ENCODE measurements at regions not wholly inside any gene's neighbourhood (a gene's known extent, or its start where the extent isn't known, plus 50 kb on each side); places are given as distances from the start of the nearest gene placed in this dataset.

DNA sequence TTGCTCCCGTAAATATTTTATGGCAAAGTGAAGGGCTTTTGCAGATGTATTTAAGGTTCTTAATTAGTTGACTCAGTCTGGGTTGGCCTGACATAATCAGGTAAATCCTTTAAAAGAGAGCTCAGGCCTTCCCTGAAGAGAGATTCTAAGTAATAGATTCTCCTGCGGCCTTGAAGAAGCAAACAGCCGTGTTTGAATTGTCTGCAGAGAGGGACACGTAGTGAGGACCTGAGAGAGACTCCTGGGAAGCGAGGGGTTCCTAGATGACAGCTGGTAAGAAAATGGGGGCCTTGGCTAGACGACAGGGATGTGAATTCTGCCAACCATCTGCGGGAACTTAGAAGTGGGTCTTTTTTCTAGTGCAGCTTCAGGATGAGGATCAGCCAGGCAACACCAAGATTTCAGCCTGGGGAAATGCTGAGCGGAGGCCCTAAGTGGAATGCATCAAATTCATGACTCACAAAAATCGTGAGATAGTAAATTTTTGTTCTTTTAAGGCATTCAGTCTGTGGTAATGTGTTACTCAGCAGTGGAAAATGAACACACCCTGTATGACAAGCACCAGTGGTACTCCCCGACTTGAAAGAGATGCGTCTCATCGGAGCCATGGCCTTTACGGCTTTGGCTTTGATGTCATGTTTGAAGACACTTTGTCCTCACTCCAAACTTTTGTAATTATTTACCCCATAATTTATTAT, 62.1 kb upstream of the SMIM21 start:
- no peaks in the 10 kb centered on the region for H3K9me3 ChIP-seq
- no peaks in the 10 kb centered on the region for H3K4me1 ChIP-seq
- no peak overlapping the region for H3K9ac ChIP-seq (ENCODE audit: low read depth in 2 of 2, low read length in 2 of 2)
- DNase-seq: no peak
- H3K27ac ChIP-seq: no peak overlapping the region
- no peak overlapping the region for H3K4me3 ChIP-seq
- intact Hi-C loops (cut with DNase I): loop anchor here (10.0 kb wide), 1 partner anchor 325 kb away; no protein-coding TSS in a partner anchor
- TF ChIP-seq, protein P1, sequence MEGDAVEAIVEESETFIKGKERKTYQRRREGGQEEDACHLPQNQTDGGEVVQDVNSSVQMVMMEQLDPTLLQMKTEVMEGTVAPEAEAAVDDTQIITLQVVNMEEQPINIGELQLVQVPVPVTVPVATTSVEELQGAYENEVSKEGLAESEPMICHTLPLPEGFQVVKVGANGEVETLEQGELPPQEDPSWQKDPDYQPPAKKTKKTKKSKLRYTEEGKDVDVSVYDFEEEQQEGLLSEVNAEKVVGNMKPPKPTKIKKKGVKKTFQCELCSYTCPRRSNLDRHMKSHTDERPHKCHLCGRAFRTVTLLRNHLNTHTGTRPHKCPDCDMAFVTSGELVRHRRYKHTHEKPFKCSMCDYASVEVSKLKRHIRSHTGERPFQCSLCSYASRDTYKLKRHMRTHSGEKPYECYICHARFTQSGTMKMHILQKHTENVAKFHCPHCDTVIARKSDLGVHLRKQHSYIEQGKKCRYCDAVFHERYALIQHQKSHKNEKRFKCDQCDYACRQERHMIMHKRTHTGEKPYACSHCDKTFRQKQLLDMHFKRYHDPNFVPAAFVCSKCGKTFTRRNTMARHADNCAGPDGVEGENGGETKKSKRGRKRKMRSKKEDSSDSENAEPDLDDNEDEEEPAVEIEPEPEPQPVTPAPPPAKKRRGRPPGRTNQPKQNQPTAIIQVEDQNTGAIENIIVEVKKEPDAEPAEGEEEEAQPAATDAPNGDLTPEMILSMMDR (IDR thresholded peaks at IDR 0.05): no peak
- H3K36me3 ChIP-seq: no peaks in the 10 kb centered on the region
- H3K27me3 ChIP-seq: no peaks in the 10 kb centered on the region

DNA sequence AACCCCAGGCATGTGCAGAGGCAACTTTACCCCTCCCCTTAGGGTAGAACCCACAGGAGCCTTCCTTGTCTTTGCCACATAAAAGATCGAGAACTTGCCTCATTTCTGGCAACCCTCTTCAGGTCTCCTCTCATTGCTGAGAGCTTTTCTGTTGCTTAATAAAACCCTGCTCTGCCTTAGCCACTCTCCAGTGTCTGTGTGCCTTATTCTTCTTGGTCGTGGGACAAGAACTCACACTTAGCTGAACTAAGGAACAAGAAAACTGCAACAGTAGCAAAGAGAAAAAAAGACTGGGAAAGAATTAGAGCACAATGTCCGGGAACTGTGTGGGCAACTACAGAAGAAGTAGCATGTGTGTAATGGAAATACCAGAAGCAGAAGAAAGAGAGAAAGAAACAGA, 56.2 kb upstream of the SMIM21 start:
- Histone ChIP-seq H3K27me3 (no peaks in the 10 kb centered on the region), H3K27ac (no peak overlapping the region), H3K36me3 (no peaks in the 10 kb centered on the region), H3K4me3 (no peak overlapping the region), H3K9me3 (no peaks in the 10 kb centered on the region), H3K9ac (ENCODE audit: low read depth in 2 of 2, low read length in 2 of 2) (no peak overlapping the region), H3K4me1 (no peaks in the 10 kb centered on the region)
- DNase-seq: no peak
- TF ChIP-seq, protein P1 (IDR thresholded peaks at IDR 0.05): no peak
- intact Hi-C loops (cut with DNase I): loop anchor here (10.0 kb wide), 1 partner anchor 319 kb away; no protein-coding TSS in a partner anchor

DNA sequence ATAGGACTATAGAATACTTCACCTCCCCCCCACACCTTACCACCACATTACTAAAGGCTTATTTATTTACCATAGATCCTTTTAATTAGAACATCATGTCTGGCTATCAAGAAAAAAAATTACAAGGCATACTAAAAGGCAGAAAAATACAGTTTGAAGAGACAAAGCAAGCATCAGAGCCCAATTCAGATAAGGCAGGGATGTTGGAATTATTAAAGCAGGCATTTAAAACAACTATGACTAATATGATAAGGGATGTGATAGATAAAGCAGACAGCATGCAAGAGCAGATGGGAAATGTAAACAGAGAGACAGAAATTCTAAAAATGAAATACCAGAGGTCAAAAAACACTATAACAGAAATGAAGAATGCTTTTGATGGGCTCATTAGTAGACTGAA, 55.4 kb upstream of the SMIM21 start:
- Histone ChIP-seq H3K36me3 (no peaks in the 10 kb centered on the region), H3K4me3 (no peak overlapping the region), H3K9me3 (no peaks in the 10 kb centered on the region), H3K27me3 (no peaks in the 10 kb centered on the region), H3K27ac (no peak overlapping the region), H3K4me1 (no peaks in the 10 kb centered on the region), H3K9ac (ENCODE audit: low read depth in 2 of 2, low read length in 2 of 2) (no peak overlapping the region)
- intact Hi-C loops (cut with DNase I): loop anchor here (10.0 kb wide), 1 partner anchor 318 kb away; no protein-coding TSS in a partner anchor
- no peak for DNase-seq
- TF ChIP-seq, protein P1 (IDR thresholded peaks at IDR 0.05): no peak

DNA sequence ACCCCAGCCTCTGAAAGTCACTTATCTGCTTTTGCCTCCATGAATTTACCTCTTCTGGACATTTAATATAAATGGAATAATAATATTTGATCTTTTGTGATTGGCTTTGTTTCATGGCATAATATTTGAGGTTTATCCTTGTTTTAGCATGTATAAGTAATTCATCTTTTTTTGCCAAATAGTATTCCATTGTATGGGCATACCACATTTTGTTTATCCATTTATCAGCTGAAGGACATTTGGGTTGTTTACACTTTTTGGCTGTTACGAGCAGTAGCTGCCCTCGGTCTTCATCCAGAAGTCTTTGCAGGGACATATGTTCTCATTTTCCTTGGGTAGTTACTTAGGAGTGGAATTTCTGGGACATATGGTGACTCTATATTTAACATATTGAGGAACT, 53.0 kb upstream of the SMIM21 start:
- Histone ChIP-seq H3K9ac (ENCODE audit: low read depth in 2 of 2, low read length in 2 of 2) (no peak overlapping the region), H3K9me3 (no peaks in the 10 kb centered on the region), H3K4me1 (no peaks in the 10 kb centered on the region), H3K27ac (no peak overlapping the region), H3K4me3 (no peak overlapping the region), H3K36me3 (no peaks in the 10 kb centered on the region), H3K27me3 (no peaks in the 10 kb centered on the region)
- DNase-seq: no peak
- intact Hi-C loops (cut with DNase I): loop anchor here (10.0 kb wide), 1 partner anchor 316 kb away; no protein-coding TSS in a partner anchor
- TF ChIP-seq, protein P1 (IDR thresholded peaks at IDR 0.05): no peak

DNA sequence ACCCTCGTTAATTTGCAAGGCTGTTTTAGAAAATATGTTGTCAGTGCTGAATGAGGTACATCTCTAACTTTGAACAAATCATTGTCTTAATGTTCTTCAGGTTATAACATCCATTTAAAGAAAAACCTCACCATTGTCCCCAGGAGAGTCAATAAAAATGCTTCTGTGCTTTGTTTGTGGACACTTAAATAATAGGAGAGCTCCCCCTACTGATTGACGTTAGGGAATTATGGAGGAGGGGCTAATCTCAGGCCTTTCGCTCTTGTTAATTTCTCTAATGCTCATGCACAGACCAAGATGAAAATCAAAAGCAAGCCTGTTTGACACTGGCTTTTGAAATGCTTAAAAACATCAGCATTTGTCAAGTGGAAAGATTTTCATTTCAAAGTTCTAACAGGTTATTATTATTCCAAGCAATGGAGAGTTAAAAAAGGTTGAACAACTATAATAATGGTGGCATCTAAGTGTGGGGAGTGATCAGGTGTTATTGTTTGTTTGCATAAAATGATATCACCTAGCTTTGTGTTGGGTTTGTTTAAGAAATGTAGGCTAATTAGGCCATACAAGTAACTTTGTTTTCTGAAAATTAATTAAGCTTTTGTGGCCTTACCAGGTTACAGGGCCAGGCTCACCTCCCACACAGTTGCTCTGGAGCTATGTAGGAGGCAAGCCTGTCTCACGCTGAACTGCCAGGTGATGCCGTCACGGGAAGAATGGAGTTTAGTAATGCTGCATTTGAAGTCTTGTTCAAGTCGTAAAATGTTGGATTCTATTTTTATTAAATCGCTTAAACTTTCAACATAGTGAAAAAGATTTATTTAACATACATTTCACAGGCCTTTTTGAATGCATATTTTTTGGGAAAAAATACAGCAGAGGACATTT, 51.7 kb upstream of the SMIM21 start:
- H3K4me1 ChIP-seq: no peaks in the 10 kb centered on the region
- H3K27ac ChIP-seq: no peak overlapping the region
- no peak for DNase-seq
- no peak overlapping the region for H3K9ac ChIP-seq (ENCODE audit: low read depth in 2 of 2, low read length in 2 of 2)
- H3K4me3 ChIP-seq: no peak overlapping the region
- intact Hi-C loops (cut with DNase I): loop anchor here (10.0 kb wide), 2 partner anchors 584 to 824 kb away; no protein-coding TSS in a partner anchor
- no peaks in the 10 kb centered on the region for H3K27me3 ChIP-seq
- no peaks in the 10 kb centered on the region for H3K9me3 ChIP-seq
- TF ChIP-seq, protein P1 (IDR thresholded peaks at IDR 0.05): peak; percentile 47
- H3K36me3 ChIP-seq: no peaks in the 10 kb centered on the region
